ENCODE measurements at regions not wholly inside any gene's neighbourhood (a gene's known extent, or its start where the extent isn't known, plus 50 kb on each side); places are given as distances from the start of the nearest gene placed in this dataset.

DNA sequence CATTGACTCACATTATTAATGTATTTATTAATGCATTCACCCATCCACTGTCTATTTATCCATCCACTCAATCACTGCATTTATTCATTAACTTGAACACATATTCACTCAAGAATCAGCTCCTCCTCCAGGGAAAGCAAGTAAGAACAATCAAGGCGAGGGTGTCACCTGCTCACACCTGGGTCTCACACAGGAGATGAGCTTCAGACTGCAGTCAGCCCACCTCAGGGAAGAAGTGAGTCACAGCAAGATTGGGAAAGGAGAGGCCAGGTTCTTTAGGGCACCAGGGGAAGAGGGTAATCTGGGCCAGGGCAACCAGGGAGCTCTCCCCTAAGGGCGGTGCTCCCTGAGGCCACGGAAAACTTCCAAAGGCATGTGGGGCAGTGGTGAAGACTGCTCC is 367.3 kb downstream of the BCL11B start:
- no peak for TF ChIP-seq EZH2 (IDR thresholded peaks at IDR 0.05; ENCODE audit: borderline replicate concordance, low read length)
- TF ChIP-seq, protein P1, sequence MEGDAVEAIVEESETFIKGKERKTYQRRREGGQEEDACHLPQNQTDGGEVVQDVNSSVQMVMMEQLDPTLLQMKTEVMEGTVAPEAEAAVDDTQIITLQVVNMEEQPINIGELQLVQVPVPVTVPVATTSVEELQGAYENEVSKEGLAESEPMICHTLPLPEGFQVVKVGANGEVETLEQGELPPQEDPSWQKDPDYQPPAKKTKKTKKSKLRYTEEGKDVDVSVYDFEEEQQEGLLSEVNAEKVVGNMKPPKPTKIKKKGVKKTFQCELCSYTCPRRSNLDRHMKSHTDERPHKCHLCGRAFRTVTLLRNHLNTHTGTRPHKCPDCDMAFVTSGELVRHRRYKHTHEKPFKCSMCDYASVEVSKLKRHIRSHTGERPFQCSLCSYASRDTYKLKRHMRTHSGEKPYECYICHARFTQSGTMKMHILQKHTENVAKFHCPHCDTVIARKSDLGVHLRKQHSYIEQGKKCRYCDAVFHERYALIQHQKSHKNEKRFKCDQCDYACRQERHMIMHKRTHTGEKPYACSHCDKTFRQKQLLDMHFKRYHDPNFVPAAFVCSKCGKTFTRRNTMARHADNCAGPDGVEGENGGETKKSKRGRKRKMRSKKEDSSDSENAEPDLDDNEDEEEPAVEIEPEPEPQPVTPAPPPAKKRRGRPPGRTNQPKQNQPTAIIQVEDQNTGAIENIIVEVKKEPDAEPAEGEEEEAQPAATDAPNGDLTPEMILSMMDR (conservative IDR thresholded peaks at IDR 0.05 in 1 of 2, IDR thresholded peaks at IDR 0.05 in 1 of 2; ENCODE audit: extremely low read depth in 1 of 2, insufficient read depth in 1 of 2, low read depth in 1 of 2, low read length in 2 of 2): no peak

All from mammary epithelial cell (primary cell).